ENCODE measurements at regions not wholly inside any gene's neighbourhood (a gene's known extent, or its start where the extent isn't known, plus 50 kb on each side); places are given as distances from the start of the nearest gene placed in this dataset.
"Not testable (repeated sequence)": the region's sequence is repeated elsewhere in the genome, so short reads cannot be mapped to it uniquely, and the experiment has no call there.

DNA sequence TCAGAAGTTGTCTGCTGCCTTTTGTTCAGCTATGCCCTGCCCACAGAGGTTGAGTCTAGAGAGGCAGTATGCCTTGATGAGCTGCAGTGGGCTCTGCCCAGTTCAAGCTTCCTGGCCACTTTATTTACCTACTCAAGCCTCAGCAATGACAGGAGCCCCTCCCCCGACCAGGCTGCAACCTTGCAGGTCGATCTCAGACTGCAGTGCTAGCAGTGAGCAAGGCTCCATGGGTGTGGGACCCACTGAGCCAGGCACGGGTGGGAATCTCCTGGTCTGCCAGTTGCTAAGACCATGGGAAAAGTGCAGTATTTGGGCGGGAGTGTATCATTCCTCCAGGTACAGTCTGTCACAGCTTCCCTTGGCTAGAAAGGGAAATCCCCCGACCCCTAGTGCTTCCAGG, 1554.8 kb downstream of the PCDH9 start:
- not testable (repeated sequence) for H3K18ac ChIP-seq (ENCODE audit: low read length); H3K56ac ChIP-seq (ENCODE audit: low read length); H2BK5ac ChIP-seq (ENCODE audit: low read length); H3K79me2 ChIP-seq (ENCODE audit: control insufficient read depth, insufficient read depth, low read length); H3K23ac ChIP-seq (ENCODE audit: low read length); H3K27me3 ChIP-seq (ENCODE audit: insufficient read depth, low read length, poor library complexity); H3K4ac ChIP-seq (ENCODE audit: low read depth, low read length); H3K4me3 ChIP-seq (ENCODE audit: low read length); H2BK15ac ChIP-seq (replicated peaks; ENCODE audit: low read depth); H3K4me2 ChIP-seq (ENCODE audit: low read length); H4K8ac ChIP-seq (ENCODE audit: low read depth, low read length); H3K79me1 ChIP-seq (ENCODE audit: low read length); H3K4me1 ChIP-seq (ENCODE audit: control insufficient read depth, low read depth, low read length); H3K27ac ChIP-seq (ENCODE audit: low read depth, low read length); H2BK120ac ChIP-seq (ENCODE audit: low read depth, low read length); H4K5ac ChIP-seq (ENCODE audit: low read length); H3K36me3 ChIP-seq (ENCODE audit: control insufficient read depth, insufficient read depth, low read length); H2AK5ac ChIP-seq (ENCODE audit: low read length); DNase-seq; H3K9ac ChIP-seq (ENCODE audit: low read length)
- no CpG with 5 or more reads among the region's 5 CpGs for whole genome bisulfite sequencing (ENCODE audit: extremely low coverage, insufficient coverage, low lambda C conversion rate)

DNA sequence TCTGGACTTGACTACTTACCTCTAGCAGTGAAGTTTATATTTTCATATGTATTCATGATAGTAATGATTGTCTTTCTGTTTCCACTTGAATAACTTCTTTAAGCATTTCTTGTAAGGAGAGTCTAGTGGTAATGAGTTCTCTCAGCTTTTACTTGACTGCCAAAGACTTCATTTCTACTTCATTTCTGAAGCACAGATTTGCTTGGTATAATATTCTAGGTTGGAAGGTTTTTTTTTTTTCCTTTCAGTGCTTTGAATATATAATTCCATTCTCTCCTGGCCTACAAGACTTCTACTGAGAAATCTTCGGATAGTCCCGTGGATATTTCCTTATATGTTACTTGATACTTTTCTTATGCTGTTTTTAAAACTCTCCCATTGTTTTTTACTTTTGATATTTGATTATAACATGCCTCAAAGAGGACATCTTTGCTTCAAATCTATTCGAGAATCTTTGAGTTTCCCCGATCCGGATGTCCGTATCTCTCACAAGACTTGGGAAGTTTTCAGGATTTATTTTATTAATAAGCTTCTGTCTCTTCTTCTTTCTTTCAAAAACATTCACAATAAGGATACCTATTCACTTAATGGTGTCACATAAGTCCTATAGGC, 1560.0 kb downstream of the PCDH9 start:
- Histone ChIP-seq H2BK5ac (ENCODE audit: low read length) (no peak overlapping the region), H4K5ac (ENCODE audit: low read length) (no peak overlapping the region), H3K4me1 (ENCODE audit: control insufficient read depth, low read depth, low read length) (no peaks in the 10 kb centered on the region), H3K27me3 (ENCODE audit: insufficient read depth, low read length, poor library complexity) (no peaks in the 10 kb centered on the region), H2BK15ac (replicated peaks; ENCODE audit: low read depth) (no peak overlapping the region), H3K4me3 (ENCODE audit: low read length) (no peak overlapping the region), H2BK120ac (ENCODE audit: low read depth, low read length) (no peak overlapping the region), H3K23ac (ENCODE audit: low read length) (no peak overlapping the region), H3K27ac (ENCODE audit: low read depth, low read length) (no peak overlapping the region), H3K79me2 (ENCODE audit: control insufficient read depth, insufficient read depth, low read length) (no peaks in the 10 kb centered on the region), H3K4ac (ENCODE audit: low read depth, low read length) (no peak overlapping the region), H3K36me3 (ENCODE audit: control insufficient read depth, insufficient read depth, low read length) (no peaks in the 10 kb centered on the region), H2AK5ac (ENCODE audit: low read length) (no peak overlapping the region), H4K8ac (ENCODE audit: low read depth, low read length) (no peak overlapping the region), H3K4me2 (ENCODE audit: low read length) (no peak overlapping the region), H3K9ac (ENCODE audit: low read length) (no peak overlapping the region), H3K56ac (ENCODE audit: low read length) (no peak overlapping the region), H3K18ac (ENCODE audit: low read length) (no peak overlapping the region), H3K79me1 (ENCODE audit: low read length) (no peaks in the 10 kb centered on the region)
- DNase-seq = no peak
- WGBS (ENCODE audit: extremely low coverage, insufficient coverage, low lambda C conversion rate) = no CpG with 5 or more reads among the region's 6 CpGs

DNA sequence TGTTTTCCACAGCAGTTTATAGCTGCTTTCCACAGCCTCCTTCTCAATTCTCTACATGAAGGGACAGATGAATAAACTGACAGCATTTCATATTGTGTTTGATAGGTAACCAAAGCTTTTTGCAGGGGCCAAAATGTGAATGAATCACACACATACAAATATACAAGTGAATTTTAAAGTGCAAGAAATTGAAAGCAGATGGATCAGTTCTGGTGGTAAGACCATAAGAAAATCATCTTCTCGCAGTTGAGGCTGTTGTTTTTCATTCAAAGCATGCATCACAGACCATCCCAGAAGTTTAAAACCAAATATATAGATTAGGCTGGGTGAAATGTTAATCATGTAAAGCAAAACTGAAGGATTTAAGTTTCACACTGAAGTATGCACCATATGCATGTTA, 1569.4 kb downstream of the PCDH9 start:
- no peak for DNase-seq

DNA sequence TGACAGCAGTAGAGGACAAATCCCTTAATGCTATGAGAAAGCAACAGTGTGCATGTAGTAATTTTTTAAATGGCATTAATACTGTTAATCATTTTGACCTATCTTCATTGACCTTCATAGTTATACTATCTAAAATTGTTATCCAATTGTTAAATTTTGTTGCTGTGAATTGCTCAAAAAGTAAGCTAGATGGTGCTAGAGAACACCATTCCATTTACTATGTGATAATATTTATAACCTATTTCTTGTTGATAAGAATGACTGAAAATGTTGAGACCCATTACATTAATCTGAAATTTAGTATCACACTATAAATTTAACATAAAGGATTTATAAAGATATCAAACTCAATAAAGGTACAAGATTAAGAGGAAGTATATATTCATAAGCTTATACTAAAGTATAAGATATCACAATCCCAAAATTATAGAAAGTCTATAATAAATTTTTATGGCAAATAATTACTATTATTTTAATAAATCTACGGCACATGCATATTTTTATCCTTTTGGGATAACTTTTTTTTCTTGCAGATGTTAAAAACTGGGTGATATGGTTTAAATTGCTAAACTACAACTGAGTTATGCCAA, 1573.3 kb downstream of the PCDH9 start:
- Histone ChIP-seq H3K4ac (ENCODE audit: low read depth, low read length) (no peak overlapping the region), H2BK15ac (replicated peaks; ENCODE audit: low read depth) (no peak overlapping the region), H3K36me3 (ENCODE audit: control insufficient read depth, insufficient read depth, low read length) (no peaks in the 10 kb centered on the region), H3K18ac (ENCODE audit: low read length) (no peak overlapping the region), H3K23ac (ENCODE audit: low read length) (no peak overlapping the region), H3K79me2 (ENCODE audit: control insufficient read depth, insufficient read depth, low read length) (no peaks in the 10 kb centered on the region), H2AK5ac (ENCODE audit: low read length) (no peak overlapping the region), H3K4me1 (ENCODE audit: control insufficient read depth, low read depth, low read length) (no peaks in the 10 kb centered on the region), H3K27me3 (ENCODE audit: insufficient read depth, low read length, poor library complexity) (no peaks in the 10 kb centered on the region), H3K56ac (ENCODE audit: low read length) (no peak overlapping the region), H3K4me3 (ENCODE audit: low read length) (no peak overlapping the region), H4K5ac (ENCODE audit: low read length) (no peak overlapping the region), H2BK120ac (ENCODE audit: low read depth, low read length) (no peak overlapping the region), H3K9ac (ENCODE audit: low read length) (no peak overlapping the region), H4K8ac (ENCODE audit: low read depth, low read length) (no peak overlapping the region), H3K27ac (ENCODE audit: low read depth, low read length) (no peak overlapping the region), H3K4me2 (ENCODE audit: low read length) (no peak overlapping the region), H3K79me1 (ENCODE audit: low read length) (no peaks in the 10 kb centered on the region), H2BK5ac (ENCODE audit: low read length) (no peak overlapping the region)
- DNase-seq = no peak
- WGBS (ENCODE audit: extremely low coverage, insufficient coverage, low lambda C conversion rate) = no CpG with 5 or more reads among the region's 1 CpG

More for the DNA sequence above, 1569.4 kb downstream of the PCDH9 start:
- H2BK15ac ChIP-seq (replicated peaks; ENCODE audit: low read depth) = no peak overlapping the region
- no peak overlapping the region for H2AK5ac ChIP-seq (ENCODE audit: low read length)
- H2BK120ac ChIP-seq (ENCODE audit: low read depth, low read length) = no peak overlapping the region
- no peaks in the 10 kb centered on the region for H3K79me2 ChIP-seq (ENCODE audit: control insufficient read depth, insufficient read depth, low read length)
- H2BK5ac ChIP-seq (ENCODE audit: low read length) = no peak overlapping the region
- H3K56ac ChIP-seq (ENCODE audit: low read length) = no peak overlapping the region
- no peak overlapping the region for H3K4ac ChIP-seq (ENCODE audit: low read depth, low read length)
- no peak overlapping the region for H3K27ac ChIP-seq (ENCODE audit: low read depth, low read length)
- no peaks in the 10 kb centered on the region for H3K4me1 ChIP-seq (ENCODE audit: control insufficient read depth, low read depth, low read length)
- no peak overlapping the region for H3K9ac ChIP-seq (ENCODE audit: low read length)
- H4K8ac ChIP-seq (ENCODE audit: low read depth, low read length) = no peak overlapping the region
- no peak overlapping the region for H3K4me2 ChIP-seq (ENCODE audit: low read length)
- no peaks in the 10 kb centered on the region for H3K27me3 ChIP-seq (ENCODE audit: insufficient read depth, low read length, poor library complexity)
- WGBS (ENCODE audit: extremely low coverage, insufficient coverage, low lambda C conversion rate) = no CpG with 5 or more reads among the region's 1 CpG
- no peaks in the 10 kb centered on the region for H3K36me3 ChIP-seq (ENCODE audit: control insufficient read depth, insufficient read depth, low read length)
- no peak overlapping the region for H3K23ac ChIP-seq (ENCODE audit: low read length)
- no peak overlapping the region for H3K4me3 ChIP-seq (ENCODE audit: low read length)
- no peak overlapping the region for H4K5ac ChIP-seq (ENCODE audit: low read length)
- H3K18ac ChIP-seq (ENCODE audit: low read length) = no peak overlapping the region
- no peaks in the 10 kb centered on the region for H3K79me1 ChIP-seq (ENCODE audit: low read length)

DNA sequence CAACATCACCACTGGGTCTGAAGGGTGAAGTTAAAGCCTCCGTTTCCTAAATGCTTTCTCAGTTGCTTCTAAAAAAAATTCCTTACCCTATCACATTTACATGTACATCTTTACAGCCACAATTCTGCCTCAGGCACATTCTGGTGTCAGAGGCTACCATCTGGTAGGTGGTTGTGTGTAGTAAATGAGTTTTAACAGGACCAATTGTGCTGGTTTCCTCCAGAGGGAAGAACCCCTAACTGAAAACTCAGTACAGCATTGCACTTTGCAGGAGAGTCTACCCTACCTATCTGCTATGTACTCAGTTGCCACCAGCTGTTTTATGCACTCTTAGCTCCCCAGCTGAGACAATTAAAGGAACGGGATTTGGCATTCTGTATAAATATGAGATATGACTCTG, 1576.5 kb downstream of the PCDH9 start:
- no peaks in the 10 kb centered on the region for H3K27me3 ChIP-seq (ENCODE audit: insufficient read depth, low read length, poor library complexity)
- no peak overlapping the region for H4K8ac ChIP-seq (ENCODE audit: low read depth, low read length)
- no peak overlapping the region for H3K18ac ChIP-seq (ENCODE audit: low read length)
- WGBS (ENCODE audit: extremely low coverage, insufficient coverage, low lambda C conversion rate) = no CpG with 5 or more reads among the region's 2 CpGs
- no peak overlapping the region for H3K4ac ChIP-seq (ENCODE audit: low read depth, low read length)
- no peak overlapping the region for H3K4me2 ChIP-seq (ENCODE audit: low read length)
- no peaks in the 10 kb centered on the region for H3K36me3 ChIP-seq (ENCODE audit: control insufficient read depth, insufficient read depth, low read length)
- H3K23ac ChIP-seq (ENCODE audit: low read length) = no peak overlapping the region
- DNase-seq = peak; percentile 7
- no peak overlapping the region for H2BK5ac ChIP-seq (ENCODE audit: low read length)
- H3K4me3 ChIP-seq (ENCODE audit: low read length) = no peak overlapping the region
- no peak overlapping the region for H3K56ac ChIP-seq (ENCODE audit: low read length)
- no peaks in the 10 kb centered on the region for H3K4me1 ChIP-seq (ENCODE audit: control insufficient read depth, low read depth, low read length)
- H2BK120ac ChIP-seq (ENCODE audit: low read depth, low read length) = no peak overlapping the region
- H2BK15ac ChIP-seq (replicated peaks; ENCODE audit: low read depth) = no peak overlapping the region
- no peak overlapping the region for H4K5ac ChIP-seq (ENCODE audit: low read length)
- no peak overlapping the region for H3K27ac ChIP-seq (ENCODE audit: low read depth, low read length)
- H3K79me2 ChIP-seq (ENCODE audit: control insufficient read depth, insufficient read depth, low read length) = no peaks in the 10 kb centered on the region
- no peaks in the 10 kb centered on the region for H3K79me1 ChIP-seq (ENCODE audit: low read length)
- H3K9ac ChIP-seq (ENCODE audit: low read length) = no peak overlapping the region
- H2AK5ac ChIP-seq (ENCODE audit: low read length) = no peak overlapping the region

DNA sequence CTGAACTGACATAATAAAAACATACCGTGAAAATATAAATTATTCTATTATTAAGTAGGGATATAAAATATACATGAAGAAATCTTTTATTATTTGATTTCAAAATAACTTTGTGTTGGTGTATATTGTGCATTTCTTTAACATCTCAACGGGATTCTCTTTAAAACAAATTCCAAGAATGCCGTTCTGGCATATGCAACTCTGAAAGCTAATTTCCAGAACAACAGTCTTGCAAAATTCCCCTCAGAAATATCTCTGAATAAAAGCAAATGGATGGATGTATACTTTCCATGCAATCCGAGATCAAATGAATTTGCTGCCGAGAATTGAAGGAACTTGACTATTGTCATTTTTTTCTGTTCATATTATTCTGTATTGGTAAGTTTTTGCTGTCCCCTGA, 1579.8 kb downstream of the PCDH9 start:
- Histone ChIP-seq H3K79me1 (ENCODE audit: low read length) (no peaks in the 10 kb centered on the region), H2AK5ac (ENCODE audit: low read length) (no peak overlapping the region), H2BK5ac (ENCODE audit: low read length) (no peak overlapping the region), H3K79me2 (ENCODE audit: control insufficient read depth, insufficient read depth, low read length) (no peaks in the 10 kb centered on the region), H3K4me3 (ENCODE audit: low read length) (no peak overlapping the region), H3K4ac (ENCODE audit: low read depth, low read length) (no peak overlapping the region), H3K56ac (ENCODE audit: low read length) (no peak overlapping the region), H3K4me1 (ENCODE audit: control insufficient read depth, low read depth, low read length) (no peaks in the 10 kb centered on the region), H3K23ac (ENCODE audit: low read length) (no peak overlapping the region), H3K4me2 (ENCODE audit: low read length) (no peak overlapping the region), H2BK120ac (ENCODE audit: low read depth, low read length) (no peak overlapping the region), H2BK15ac (replicated peaks; ENCODE audit: low read depth) (no peak overlapping the region), H3K18ac (ENCODE audit: low read length) (no peak overlapping the region), H3K27ac (ENCODE audit: low read depth, low read length) (no peak overlapping the region), H3K9ac (ENCODE audit: low read length) (no peak overlapping the region), H4K5ac (ENCODE audit: low read length) (no peak overlapping the region), H4K8ac (ENCODE audit: low read depth, low read length) (no peak overlapping the region), H3K27me3 (ENCODE audit: insufficient read depth, low read length, poor library complexity) (no peaks in the 10 kb centered on the region), H3K36me3 (ENCODE audit: control insufficient read depth, insufficient read depth, low read length) (no peaks in the 10 kb centered on the region)
- WGBS (ENCODE audit: extremely low coverage, insufficient coverage, low lambda C conversion rate) = no CpG with 5 or more reads among the region's 5 CpGs
- DNase-seq = no peak
